Karpas-422 (cell line): ENCODE measurements at regions not wholly inside any gene's neighbourhood (a gene's known extent, or its start where the extent isn't known, plus 50 kb on each side); places are given as distances from the start of the nearest gene placed in this dataset.

ENCODE experiments used
- DNase-seq: peaks from one replicate; pipeline ENCODE4 v3.0.0-alpha.2; 2015
- H2AFZ ChIP-seq: fragments of 200-600 bp; sonication (generic); 2 replicates; pipeline ENCODE4 v1.6.1; 2014; ENCODE audit warnings: antibody characterized with exemption, low read length, mixed read lengths
- H3K27ac ChIP-seq: fragments of 200-600 bp; sonication (generic); 2 replicates; pipeline ENCODE4 v1.5.1; 2014; ENCODE audit warnings: mild to moderate bottlenecking, low read length, moderate library complexity
- H3K27me3 ChIP-seq: fragments of 200-600 bp; sonication (generic); 2 replicates; pipeline ENCODE4 v1.6.1; 2014; ENCODE audit warnings: low read length, mixed read lengths
- H3K36me3 ChIP-seq: fragments of 200-600 bp; sonication (generic); 2 replicates; pipeline ENCODE4 v1.6.1; 2014; ENCODE audit warnings: low read length, mixed read lengths; ENCODE audit not compliant: insufficient read depth
- H3K4me1 ChIP-seq: fragments of 200-600 bp; sonication (generic); 2 replicates; pipeline ENCODE4 v1.6.1; 2014; ENCODE audit warnings: mild to moderate bottlenecking, low read length, mixed read lengths
- H3K4me2 ChIP-seq: fragments of 200-600 bp; sonication (generic); 2 replicates; pipeline ENCODE4 v1.6.1; 2014; ENCODE audit warnings: low read length, low read depth, mild to moderate bottlenecking; ENCODE audit not compliant: poor library complexity, severe bottlenecking
- H3K4me3 ChIP-seq: fragments of 200-600 bp; sonication (generic); 2 replicates; pipeline ENCODE4 v1.5.1; 2014; ENCODE audit warnings: mild to moderate bottlenecking, antibody characterized with exemption, low read length, mixed read lengths
- H3K79me2 ChIP-seq: fragments of 200-600 bp; sonication (generic); 2 replicates; pipeline ENCODE4 v1.6.1; 2014; ENCODE audit warnings: mild to moderate bottlenecking, low read length, mixed read lengths
- H3K9ac ChIP-seq: fragments of 200-600 bp; sonication (generic); 2 replicates; pipeline ENCODE4 v1.6.0; 2014; ENCODE audit warnings: low read length
- H3K9me2 ChIP-seq: fragments of 200-600 bp; sonication (generic), shearing (Covaris generic); replicated peaks from 2 replicates; pipeline ENCODE4 v1.6.0; 2014; ENCODE audit warnings: mild to moderate bottlenecking, low read length, moderate library complexity; ENCODE audit not compliant: insufficient read depth
- H3K9me3 ChIP-seq: fragments of 300-700, 200-600 bp; sonication (generic); 2 replicates; pipeline ENCODE4 v1.6.1; 2014; ENCODE audit warnings: low read length, mixed read lengths
- H4K20me1 ChIP-seq: fragments of 200-600 bp; sonication (generic); 2 replicates; pipeline ENCODE4 v1.6.1; 2014; ENCODE audit warnings: mild to moderate bottlenecking, antibody characterized with exemption, low read length, low read depth; ENCODE audit not compliant: insufficient read depth

DNA sequence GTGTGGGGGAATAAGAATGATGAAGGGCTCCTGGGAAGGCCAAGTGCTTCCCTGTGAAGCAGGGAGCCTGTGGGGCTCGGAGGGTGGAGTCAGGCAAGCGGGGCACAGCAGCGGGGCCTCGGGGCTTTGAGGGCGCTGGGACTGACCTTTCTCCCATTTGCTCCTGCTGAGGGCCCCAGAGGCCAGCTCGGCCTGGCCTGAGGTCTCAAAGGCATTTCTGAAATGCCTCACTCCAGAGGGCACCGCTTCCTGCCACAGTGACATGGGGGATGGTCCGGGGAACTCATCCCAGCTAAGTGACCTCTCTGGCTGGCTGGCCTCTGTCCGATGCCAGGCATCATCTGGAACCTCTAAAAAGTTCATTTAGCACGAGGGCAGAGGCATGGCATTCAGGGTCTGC lies 98.8 kb upstream of the STX18 start:
- H3K9ac ChIP-seq, result no peak overlapping the region
- no peaks in the 10 kb centered on the region for H3K36me3 ChIP-seq
- H3K4me1 ChIP-seq, result no peaks in the 10 kb centered on the region
- H3K27me3 ChIP-seq, result no peaks in the 10 kb centered on the region
- H4K20me1 ChIP-seq, result no peaks in the 10 kb centered on the region
- H3K9me2 ChIP-seq, result no peaks in the 10 kb centered on the region
- no peak overlapping the region for H3K27ac ChIP-seq
- no peaks in the 10 kb centered on the region for H3K9me3 ChIP-seq
- no peak overlapping the region for H3K4me3 ChIP-seq
- H2AFZ ChIP-seq, result no peak overlapping the region
- no peak for DNase-seq
- H3K4me2 ChIP-seq, result no peak overlapping the region
- no peaks in the 10 kb centered on the region for H3K79me2 ChIP-seq

GRCh38 chr4:4639370-4639769 lies 97.5 kb upstream of the STX18 start:
- Histone ChIP-seq H3K36me3 (no peaks in the 10 kb centered on the region), H4K20me1 (no peaks in the 10 kb centered on the region), H3K79me2 (no peaks in the 10 kb centered on the region), H3K4me3 (no peak overlapping the region), H3K9ac (no peak overlapping the region), H3K9me3 (no peaks in the 10 kb centered on the region), H3K27ac (no peak overlapping the region), H3K4me2 (no peak overlapping the region), H3K9me2 (no peaks in the 10 kb centered on the region), H3K27me3 (no peaks in the 10 kb centered on the region), H3K4me1 (no peaks in the 10 kb centered on the region), H2AFZ (no peak overlapping the region)
- DNase-seq, result no peak

DNA sequence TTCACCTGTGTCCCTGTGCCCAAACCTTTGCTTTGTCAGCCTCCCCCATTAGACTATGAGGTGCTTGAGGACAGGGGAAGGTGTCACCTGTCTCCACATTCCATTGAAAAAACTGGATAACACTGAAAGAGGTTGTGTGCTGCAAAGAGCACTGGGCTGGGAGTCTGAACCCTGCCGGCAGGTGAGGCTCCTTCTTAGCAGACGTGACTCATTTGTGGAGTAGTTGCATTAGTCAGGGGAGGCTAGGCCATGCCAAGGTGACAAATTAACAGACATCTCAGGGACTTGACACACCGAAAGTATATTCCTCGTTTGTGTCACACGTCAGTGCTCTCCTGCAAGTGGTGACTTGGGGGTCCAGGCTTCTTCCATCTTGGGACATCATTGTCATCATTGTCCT lies 95.9 kb upstream of the STX18 start:
- Histone ChIP-seq H2AFZ (no peak overlapping the region), H3K36me3 (no peaks in the 10 kb centered on the region), H3K9me2 (no peaks in the 10 kb centered on the region), H3K9ac (no peak overlapping the region), H4K20me1 (no peaks in the 10 kb centered on the region), H3K4me3 (no peak overlapping the region), H3K9me3 (no peaks in the 10 kb centered on the region), H3K27me3 (no peaks in the 10 kb centered on the region), H3K4me2 (no peak overlapping the region), H3K27ac (no peak overlapping the region), H3K79me2 (no peaks in the 10 kb centered on the region), H3K4me1 (no peaks in the 10 kb centered on the region)
- no peak for DNase-seq

DNA sequence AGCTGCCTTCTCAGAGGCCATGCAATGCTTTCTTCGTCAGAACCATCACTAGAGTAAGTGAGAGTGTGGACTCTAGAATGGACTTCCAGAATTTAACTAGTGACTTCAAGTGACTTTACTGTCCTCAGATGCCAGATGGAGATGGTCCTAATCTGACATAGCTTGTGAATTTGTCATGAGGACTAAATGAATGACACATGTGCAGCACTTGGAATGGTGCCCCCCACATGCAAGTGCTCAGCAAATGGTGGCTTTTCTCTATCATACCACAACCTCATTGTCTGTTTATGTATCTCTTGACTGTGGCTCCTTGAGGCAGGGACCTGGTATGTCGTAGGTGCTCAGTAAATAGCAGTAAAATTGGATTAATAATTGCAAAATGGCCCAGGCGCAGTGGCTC lies 91.6 kb upstream of the STX18 start:
- no peaks in the 10 kb centered on the region for H3K9me2 ChIP-seq
- peaks cover 9% of the 10 kb centered on the region for H3K4me1 ChIP-seq
- no peaks in the 10 kb centered on the region for H4K20me1 ChIP-seq
- H3K36me3 ChIP-seq, result no peaks in the 10 kb centered on the region
- H2AFZ ChIP-seq, result no peak overlapping the region
- DNase-seq, result no peak
- H3K4me2 ChIP-seq, result no peak overlapping the region
- H3K27me3 ChIP-seq, result no peaks in the 10 kb centered on the region
- H3K9me3 ChIP-seq, result no peaks in the 10 kb centered on the region
- no peaks in the 10 kb centered on the region for H3K79me2 ChIP-seq
- H3K9ac ChIP-seq, result no peak overlapping the region
- no peak overlapping the region for H3K4me3 ChIP-seq
- H3K27ac ChIP-seq, result no peak overlapping the region

DNA sequence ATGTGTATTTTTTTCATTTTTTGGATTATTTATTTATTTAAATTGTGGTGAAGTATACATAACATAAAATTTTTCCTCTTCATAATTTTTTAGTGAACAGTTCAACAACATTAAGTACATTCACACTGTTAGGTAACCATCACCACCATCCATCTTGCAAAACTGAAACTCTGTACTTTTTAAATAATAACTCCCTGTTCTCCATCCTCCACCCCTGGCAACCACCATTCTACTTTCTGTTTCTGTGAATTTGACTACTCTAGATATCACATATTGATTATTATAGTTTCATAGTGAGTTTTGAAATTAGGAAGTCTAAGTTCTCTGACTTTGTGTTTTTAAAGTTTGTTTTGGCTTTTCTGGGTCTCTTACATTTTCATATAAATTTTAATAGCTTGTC lies 89.3 kb upstream of the STX18 start:
- Histone ChIP-seq H3K4me2 (no peak overlapping the region), H3K79me2 (no peaks in the 10 kb centered on the region), H4K20me1 (no peaks in the 10 kb centered on the region), H3K4me1 (peaks cover 9% of the 10 kb centered on the region), H3K9ac (no peak overlapping the region), H3K27ac (no peak overlapping the region), H3K9me3 (no peaks in the 10 kb centered on the region), H3K4me3 (no peak overlapping the region), H3K9me2 (no peaks in the 10 kb centered on the region), H3K27me3 (no peaks in the 10 kb centered on the region), H2AFZ (no peak overlapping the region), H3K36me3 (no peaks in the 10 kb centered on the region)
- DNase-seq, result no peak

- Histone ChIP-seq H3K36me3 (no peaks in the 10 kb centered on the region), H3K9me3 (no peaks in the 10 kb centered on the region), H3K27ac (no peak overlapping the region), H4K20me1 (no peaks in the 10 kb centered on the region), H3K9me2 (no peaks in the 10 kb centered on the region), H3K4me1 (peaks cover 9% of the 10 kb centered on the region), H3K79me2 (no peaks in the 10 kb centered on the region), H3K27me3 (no peaks in the 10 kb centered on the region), H3K4me3 (no peak overlapping the region), H3K9ac (no peak overlapping the region), H3K4me2 (no peak overlapping the region), H2AFZ (no peak overlapping the region)
- no peak for DNase-seq
These were observed 86.1 kb upstream of the STX18 start for GRCh38 chr4:4627906-4628305.

GRCh38 chr4:4627111-4627510 lies 85.3 kb upstream of the STX18 start:
- no peak overlapping the region for H3K9ac ChIP-seq
- H3K4me2 ChIP-seq, result no peak overlapping the region
- no peak for DNase-seq
- H2AFZ ChIP-seq, result no peak overlapping the region
- no peak overlapping the region for H3K27ac ChIP-seq
- no peak overlapping the region for H3K4me3 ChIP-seq
- H3K27me3 ChIP-seq, result no peaks in the 10 kb centered on the region
- H3K9me3 ChIP-seq, result no peaks in the 10 kb centered on the region
- no peaks in the 10 kb centered on the region for H3K79me2 ChIP-seq
- no peaks in the 10 kb centered on the region for H3K36me3 ChIP-seq
- no peaks in the 10 kb centered on the region for H4K20me1 ChIP-seq
- peaks cover 9% of the 10 kb centered on the region for H3K4me1 ChIP-seq
- H3K9me2 ChIP-seq, result no peaks in the 10 kb centered on the region

DNA sequence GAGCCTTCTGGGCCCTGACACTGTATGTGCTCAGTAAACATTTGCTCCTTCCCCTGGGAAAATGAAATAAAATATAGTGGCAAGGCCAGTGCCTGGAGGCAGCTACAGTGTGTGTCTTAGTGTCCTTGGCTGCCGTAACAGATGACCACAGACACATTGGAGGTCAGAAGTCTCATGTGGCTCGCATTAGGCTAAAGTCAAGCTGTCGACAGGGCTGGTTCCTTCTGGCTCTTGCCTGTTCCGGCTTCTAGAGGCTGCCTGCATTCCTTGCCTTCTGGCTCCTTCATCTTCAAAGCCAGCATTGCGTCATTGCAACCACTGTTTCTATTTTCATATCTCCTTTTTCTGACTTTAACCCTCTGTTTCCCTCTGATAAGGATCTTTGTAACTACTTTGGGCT lies 83.6 kb upstream of the STX18 start:
- Histone ChIP-seq H3K4me3 (no peak overlapping the region), H3K4me2 (no peak overlapping the region), H2AFZ (no peak overlapping the region), H3K27ac (no peak overlapping the region), H3K9ac (no peak overlapping the region), H3K27me3 (no peaks in the 10 kb centered on the region), H3K9me3 (no peaks in the 10 kb centered on the region), H3K79me2 (no peaks in the 10 kb centered on the region), H3K4me1 (peaks cover 9% of the 10 kb centered on the region), H3K9me2 (no peaks in the 10 kb centered on the region), H3K36me3 (no peaks in the 10 kb centered on the region), H4K20me1 (no peaks in the 10 kb centered on the region)
- no peak for DNase-seq

- Histone ChIP-seq H3K27me3 (no peaks in the 10 kb centered on the region), H4K20me1 (no peaks in the 10 kb centered on the region), H3K79me2 (no peaks in the 10 kb centered on the region), H3K9me3 (no peaks in the 10 kb centered on the region), H3K9ac (no peak overlapping the region), H3K4me2 (no peak overlapping the region), H3K36me3 (no peaks in the 10 kb centered on the region), H3K9me2 (no peaks in the 10 kb centered on the region), H3K27ac (no peak overlapping the region), H3K4me1 (peaks cover 4% of the 10 kb centered on the region), H2AFZ (no peak overlapping the region), H3K4me3 (no peak overlapping the region)
- no peak for DNase-seq
These were observed 82.5 kb upstream of the STX18 start for GRCh38 chr4:4624276-4624897.
